Astrocyte (in vitro differentiated cells and primary cell): ENCODE measurements at regions not wholly inside any gene's neighbourhood (a gene's known extent, or its start where the extent isn't known, plus 50 kb on each side); places are given as distances from the start of the nearest gene placed in this dataset.
"Not testable (repeated sequence)": the region's sequence is repeated elsewhere in the genome, so short reads cannot be mapped to it uniquely, and the experiment has no call there.

Experiments used
- DNase-seq: peaks from one replicate; pipeline ENCODE4 v3.0.0-alpha.2; 2010; ENCODE audit warnings: low read depth
- FAIRE-seq: peaks from 2 replicates; lab custom pipeline; 2011; peaks lifted over from hg19 to GRCh38; lab: Jason Lieb, UNC
- H2AFZ ChIP-seq: 2 replicates; pipeline ENCODE4 v1.6.0; 2012; ENCODE audit warnings: low read depth, low read length, inconsistent platforms
- H3K27ac ChIP-seq: 2 replicates; pipeline ENCODE4 v1.5.1; 2011; ENCODE audit warnings: low read depth, low read length, inconsistent platforms
- H3K27me3 ChIP-seq: 2 replicates; pipeline ENCODE4 v1.6.0; 2011; ENCODE audit warnings: low read length, inconsistent platforms; ENCODE audit not compliant: insufficient read depth
- H3K36me3 ChIP-seq: 2 replicates; pipeline ENCODE4 v1.5.1; 2011; ENCODE audit warnings: low read length, inconsistent platforms; ENCODE audit not compliant: insufficient read depth
- H3K4me1 ChIP-seq: 2 replicates; pipeline ENCODE4 v1.5.1; 2011; ENCODE audit warnings: low read length, inconsistent platforms; ENCODE audit not compliant: insufficient read depth
- H3K4me2 ChIP-seq: 2 replicates; pipeline ENCODE4 v1.6.0; 2012; ENCODE audit warnings: low read length, inconsistent platforms
- H3K4me3 ChIP-seq: 2 replicates; pipeline ENCODE4 v1.5.1; 2011; ENCODE audit warnings: low read depth, mild to moderate bottlenecking, low read length, inconsistent platforms; ENCODE audit not compliant: insufficient read depth
- H3K79me2 ChIP-seq: 2 replicates; pipeline ENCODE4 v1.6.0; 2012; ENCODE audit warnings: mild to moderate bottlenecking, low read length, inconsistent platforms; ENCODE audit not compliant: insufficient read depth
- H3K9ac ChIP-seq: 2 replicates; pipeline ENCODE4 v1.6.0; 2012; ENCODE audit warnings: mild to moderate bottlenecking, low read length, inconsistent platforms
- H3K9me3 ChIP-seq: 2 replicates; pipeline ENCODE4 v1.5.1; 2012; ENCODE audit warnings: low read depth, mild to moderate bottlenecking, low read length, inconsistent platforms; ENCODE audit not compliant: insufficient read depth
- H4K20me1 ChIP-seq: 2 replicates; pipeline ENCODE4 v1.6.0; 2012; ENCODE audit warnings: low read length, inconsistent platforms; ENCODE audit not compliant: insufficient read depth
- H3K27ac Mint-ChIP-seq: one replicate; pipeline ENCODE4 v1.8.0; 2021; ENCODE audit warnings: mild to moderate bottlenecking, mixed read lengths; ENCODE audit not compliant: unreplicated experiment
- H3K27me3 Mint-ChIP-seq: one replicate; pipeline ENCODE4 v1.8.0; 2021; ENCODE audit warnings: low read depth, mixed read lengths; ENCODE audit not compliant: unreplicated experiment
- H3K36me3 Mint-ChIP-seq: one replicate; pipeline ENCODE4 v1.8.0; 2021; ENCODE audit warnings: low read depth, mixed read lengths; ENCODE audit not compliant: unreplicated experiment
- H3K4me1 Mint-ChIP-seq: one replicate; pipeline ENCODE4 v1.8.0; 2021; ENCODE audit warnings: low read depth, mixed read lengths; ENCODE audit not compliant: unreplicated experiment
- H3K4me3 Mint-ChIP-seq: one replicate; pipeline ENCODE4 v1.8.0; 2021; ENCODE audit warnings: mild to moderate bottlenecking, moderate library complexity, mixed read lengths; ENCODE audit not compliant: unreplicated experiment
- H3K9me3 Mint-ChIP-seq: one replicate; pipeline ENCODE4 v1.8.0; 2021; ENCODE audit warnings: mild to moderate bottlenecking, mixed read lengths; ENCODE audit not compliant: unreplicated experiment
- CTCF ChIP-seq: IDR thresholded peaks from 2 replicates; pipeline ENCODE4 v1.5.1; 2011; ENCODE audit warnings: low read depth, mild to moderate bottlenecking, inconsistent platforms, low read length, moderate library complexity; ENCODE audit not compliant: insufficient read depth
- EZH2 ChIP-seq: IDR thresholded peaks from 2 replicates; pipeline ENCODE4 v1.6.1; 2012; ENCODE audit warnings: mild to moderate bottlenecking, low read length, inconsistent platforms; ENCODE audit not compliant: insufficient read depth

DNA sequence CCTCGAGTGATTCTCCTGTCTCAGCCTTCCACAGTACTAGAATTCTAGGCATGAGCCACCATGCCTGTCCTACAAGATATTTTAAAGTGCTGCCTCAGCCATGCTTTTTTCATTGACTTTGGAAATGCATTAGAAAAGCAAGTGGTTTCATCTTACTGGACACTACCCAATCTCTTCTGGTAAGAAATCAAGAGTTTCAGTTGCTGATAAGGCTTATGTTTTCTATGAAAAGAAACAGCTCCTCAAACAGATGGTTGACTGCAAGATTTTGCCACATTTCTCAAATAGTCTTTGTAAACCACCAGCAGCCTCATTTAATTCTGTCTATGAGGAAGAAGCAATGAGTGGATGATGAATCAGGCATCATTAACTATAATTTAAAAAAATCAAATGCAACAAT, 264.5 kb upstream of the LRP1B start:
- no peak overlapping the region for H2AFZ ChIP-seq

DNA sequence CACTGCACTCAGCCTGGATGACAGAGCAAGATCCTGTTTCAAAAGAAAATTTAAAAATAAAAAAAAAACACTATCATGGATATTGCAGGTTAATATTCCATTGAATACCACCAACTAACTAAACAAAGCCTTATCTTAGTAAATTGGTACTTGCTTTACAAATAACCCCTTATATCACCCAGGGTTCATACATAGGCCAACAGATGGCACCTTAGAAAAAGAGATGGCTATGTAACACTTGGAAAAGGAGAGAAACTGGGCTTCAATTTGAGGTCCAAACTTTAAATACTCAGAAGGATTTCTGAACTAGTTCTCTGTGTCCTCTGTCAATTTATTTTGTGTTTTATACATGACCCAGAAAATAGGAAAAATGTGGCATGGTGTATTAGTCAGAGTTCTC, 249.6 kb upstream of the LRP1B start:
- no peak for TF ChIP-seq CTCF
- TF ChIP-seq EZH2 = no peak
- Mint-ChIP-seq H3K27me3 (no peaks in the 10 kb centered on the region), H3K27ac (no peak overlapping the region), H3K9me3 (no peaks in the 10 kb centered on the region), H3K4me1 (no peaks in the 10 kb centered on the region), H3K36me3 (no peaks in the 10 kb centered on the region), H3K4me3 (no peak overlapping the region)
- Histone ChIP-seq H4K20me1 (no peaks in the 10 kb centered on the region), H3K9ac (no peak overlapping the region), H3K4me2 (no peak overlapping the region), H3K4me3 (no peak overlapping the region), H3K4me1 (no peaks in the 10 kb centered on the region), H3K27ac (no peak overlapping the region), H3K9me3 (no peaks in the 10 kb centered on the region), H3K27me3 (no peaks in the 10 kb centered on the region), H3K79me2 (no peaks in the 10 kb centered on the region), H2AFZ (no peak overlapping the region), H3K36me3 (no peaks in the 10 kb centered on the region)
- no peak for FAIRE-seq
- DNase-seq = no peak

More for the DNA sequence above, 264.5 kb upstream of the LRP1B start:
- Mint-ChIP-seq H3K4me3 (no peak overlapping the region), H3K27ac (no peak overlapping the region), H3K4me1 (no peaks in the 10 kb centered on the region), H3K9me3 (peaks cover 12% of the 10 kb centered on the region), H3K27me3 (no peaks in the 10 kb centered on the region), H3K36me3 (no peaks in the 10 kb centered on the region)
- H3K79me2 ChIP-seq = no peaks in the 10 kb centered on the region
- DNase-seq = peak; percentile 19
- TF ChIP-seq CTCF (no peak), EZH2 (no peak)
- H3K9me3 ChIP-seq = no peaks in the 10 kb centered on the region
- no peak overlapping the region for H3K9ac ChIP-seq
- H4K20me1 ChIP-seq = no peaks in the 10 kb centered on the region
- H3K4me2 ChIP-seq = no peak overlapping the region
- no peak for FAIRE-seq
- no peaks in the 10 kb centered on the region for H3K27me3 ChIP-seq
- no peaks in the 10 kb centered on the region for H3K4me1 ChIP-seq
- no peak overlapping the region for H3K27ac ChIP-seq
- H3K4me3 ChIP-seq = no peak overlapping the region
- no peaks in the 10 kb centered on the region for H3K36me3 ChIP-seq

GRCh38 chr2:142362069-142362468, 231.3 kb upstream of the LRP1B start:
- not testable (repeated sequence) for H3K36me3 ChIP-seq, H3K27me3 ChIP-seq, H2AFZ ChIP-seq, H3K4me1 ChIP-seq, H3K4me1 Mint-ChIP-seq, H3K27ac Mint-ChIP-seq, H3K27ac ChIP-seq, H3K36me3 Mint-ChIP-seq, H4K20me1 ChIP-seq, H3K4me2 ChIP-seq, H3K79me2 ChIP-seq, H3K27me3 Mint-ChIP-seq, H3K9ac ChIP-seq, DNase-seq, H3K4me3 ChIP-seq, H3K9me3 ChIP-seq, H3K9me3 Mint-ChIP-seq, FAIRE-seq, H3K4me3 Mint-ChIP-seq
